ENCODE measurements at regions not wholly inside any gene's neighbourhood (a gene's known extent, or its start where the extent isn't known, plus 50 kb on each side); places are given as distances from the start of the nearest gene placed in this dataset.
"Not testable (repeated sequence)": the region's sequence is repeated elsewhere in the genome, so short reads cannot be mapped to it uniquely, and the experiment has no call there.

DNA sequence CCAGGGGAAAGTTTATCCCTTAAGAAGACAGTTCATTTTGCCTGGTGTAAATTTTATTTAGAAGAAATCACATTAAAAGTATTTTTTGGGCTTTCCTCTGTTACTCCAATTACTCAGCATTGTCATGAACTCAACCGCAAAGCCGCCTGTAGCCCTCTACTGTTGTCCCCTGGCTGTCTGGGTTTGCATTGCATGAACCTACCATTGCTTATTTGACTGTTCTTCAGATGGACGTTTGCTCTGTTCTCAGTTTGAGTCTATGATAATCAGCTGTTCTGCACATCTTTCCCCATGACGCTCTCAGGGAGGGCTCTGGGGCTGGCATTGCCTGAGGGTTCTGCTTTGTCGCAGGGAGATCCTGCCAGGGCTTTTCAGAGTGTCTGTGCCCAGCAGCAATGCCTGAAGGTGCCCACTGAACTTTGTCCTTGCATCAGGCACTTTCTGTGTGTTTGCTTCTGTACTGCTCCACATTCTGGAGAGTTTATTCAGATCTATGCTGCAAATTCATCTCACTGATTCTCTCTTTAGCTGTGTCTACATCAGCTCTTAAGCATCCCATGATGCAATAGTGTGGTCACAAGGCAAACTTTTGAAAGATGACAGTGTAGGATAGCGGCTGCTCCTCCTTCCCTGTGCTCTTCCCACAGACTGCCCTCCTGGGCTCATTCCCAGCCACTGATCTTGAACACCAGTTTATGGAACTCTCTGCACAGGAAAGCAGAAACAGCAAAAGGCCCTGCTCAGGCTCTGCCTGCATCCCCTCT is 370.8 kb downstream of the TMEM121 start:
- TF ChIP-seq EP300 (IDR thresholded peaks at IDR 0.05; ENCODE audit: low read depth) = not testable (repeated sequence)
- TF ChIP-seq, protein P1, sequence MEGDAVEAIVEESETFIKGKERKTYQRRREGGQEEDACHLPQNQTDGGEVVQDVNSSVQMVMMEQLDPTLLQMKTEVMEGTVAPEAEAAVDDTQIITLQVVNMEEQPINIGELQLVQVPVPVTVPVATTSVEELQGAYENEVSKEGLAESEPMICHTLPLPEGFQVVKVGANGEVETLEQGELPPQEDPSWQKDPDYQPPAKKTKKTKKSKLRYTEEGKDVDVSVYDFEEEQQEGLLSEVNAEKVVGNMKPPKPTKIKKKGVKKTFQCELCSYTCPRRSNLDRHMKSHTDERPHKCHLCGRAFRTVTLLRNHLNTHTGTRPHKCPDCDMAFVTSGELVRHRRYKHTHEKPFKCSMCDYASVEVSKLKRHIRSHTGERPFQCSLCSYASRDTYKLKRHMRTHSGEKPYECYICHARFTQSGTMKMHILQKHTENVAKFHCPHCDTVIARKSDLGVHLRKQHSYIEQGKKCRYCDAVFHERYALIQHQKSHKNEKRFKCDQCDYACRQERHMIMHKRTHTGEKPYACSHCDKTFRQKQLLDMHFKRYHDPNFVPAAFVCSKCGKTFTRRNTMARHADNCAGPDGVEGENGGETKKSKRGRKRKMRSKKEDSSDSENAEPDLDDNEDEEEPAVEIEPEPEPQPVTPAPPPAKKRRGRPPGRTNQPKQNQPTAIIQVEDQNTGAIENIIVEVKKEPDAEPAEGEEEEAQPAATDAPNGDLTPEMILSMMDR (IDR thresholded peaks at IDR 0.05) = not testable (repeated sequence)
